HepG2 (cell line): ENCODE measurements at regions not wholly inside any gene's neighbourhood (a gene's known extent, or its start where the extent isn't known, plus 50 kb on each side); places are given as distances from the start of the nearest gene placed in this dataset.

Experiments used
- ATAC-seq: fragments of 200-7000 bp; cut with Tn5 transposase; 3 replicates; pipeline ENCODE4 v1.9.1; 2020; ENCODE audit warnings: mild to moderate bottlenecking, moderate library complexity
- BruUV-seq: library from RNA; stranded (reverse); fragments of 400-500 nt; replicated peaks from 2 replicates; lab custom pipeline; 2021; lab: Mats Ljungman, UMichigan
- CTCF ChIA-PET: fragments of 300-600 bp; formaldehyde crosslinking; extraction: SDS; loops from one replicate; lab custom pipeline; 2021; ENCODE audit warnings: low total read pairs, inconsistent platforms, low intra/inter-chr PET ratio; lab: Yijun Ruan, JAX
- POLR2A ChIA-PET: fragments of 350-600 bp; sonication (Branson Sonifier 250); formaldehyde crosslinking; loops from one replicate; lab custom pipeline; 2020; ENCODE audit warnings: antibody characterized with exemption, inconsistent platforms; lab: Yijun Ruan, JAX
- DNase-seq: peaks from one replicate; pipeline ENCODE4 v3.0.0-alpha.2; 2015; ENCODE audit warnings: low spot score
- FAIRE-seq: peaks from 3 replicates; lab custom pipeline; 2011; peaks lifted over from hg19 to GRCh38; lab: Jason Lieb, UNC
- H2AFZ ChIP-seq: one replicate; pipeline ENCODE4 v1.6.1; 2011; ENCODE audit warnings: low read length, inconsistent platforms
- H3K27ac ChIP-seq: fragments of 300-600 bp; 3 replicates; pipeline ENCODE4 v1.8.0; 2011; ENCODE audit warnings: mixed run types, mild to moderate bottlenecking, mixed read lengths, low read length, inconsistent platforms; ENCODE audit not compliant: insufficient read depth; ENCODE audit errors: extremely low read length
- H3K27me3 ChIP-seq, 2 experiments: fragments of 200-600 bp in 1 of 2; 2 replicates in 1 of 2; 3 replicates in 1 of 2; pipeline versions ENCODE4 v1.6.0 to v1.8.0; 2011; ENCODE audit warnings: low read length in 2 of 2, mild to moderate bottlenecking in 2 of 2, moderate library complexity in 2 of 2, inconsistent platforms in 1 of 2; ENCODE audit not compliant: insufficient read depth in 2 of 2, control insufficient read depth in 1 of 2
- H3K36me3 ChIP-seq, 2 experiments: fragments of 200-600 bp in 1 of 2; replicated peaks in 1 of 2; 2 replicates in 1 of 2; 3 replicates in 1 of 2; pipeline versions ENCODE4 v1.5.1 to v1.8.0; 2011; ENCODE audit warnings: low read length in 2 of 2, inconsistent platforms in 1 of 2; ENCODE audit not compliant: insufficient read depth in 2 of 2, control insufficient read depth in 1 of 2
- H3K4me1 ChIP-seq: 2 replicates; pipeline ENCODE4 v1.5.1; 2012; ENCODE audit warnings: low read length, inconsistent platforms; ENCODE audit not compliant: insufficient read depth
- H3K4me2 ChIP-seq: 2 replicates; pipeline ENCODE4 v1.6.0; 2011; ENCODE audit warnings: low read depth, low read length, inconsistent platforms
- H3K4me3 ChIP-seq, 3 experiments: fragments of 200-600 bp in 1 of 3; sonication (generic), shearing (Covaris generic) in 1 of 3; replicated peaks in 1 of 3; 2 replicates each; pipeline ENCODE4 v1.5.1; 2011 to 2016; ENCODE audit warnings: low read length in 3 of 3, inconsistent platforms in 2 of 3, low read depth in 2 of 3, mild to moderate bottlenecking in 2 of 3, control low read depth in 1 of 3, mixed read lengths in 1 of 3; ENCODE audit not compliant: insufficient read depth in 1 of 3
- H3K79me2 ChIP-seq: one replicate; pipeline ENCODE4 v1.6.1; 2011; ENCODE audit warnings: low read length, inconsistent platforms; ENCODE audit not compliant: insufficient read depth
- H3K9ac ChIP-seq: 2 replicates; pipeline ENCODE4 v1.6.0; 2011; ENCODE audit warnings: mild to moderate bottlenecking, low read depth, low read length, inconsistent platforms; ENCODE audit not compliant: insufficient read depth
- H3K9me3 ChIP-seq: 2 replicates; pipeline ENCODE4 v1.5.1; 2012; ENCODE audit warnings: mild to moderate bottlenecking, low read length
- H4K20me1 ChIP-seq: 2 replicates; pipeline ENCODE4 v1.6.0; 2011; ENCODE audit warnings: inconsistent platforms, mild to moderate bottlenecking, low read length, moderate library complexity; ENCODE audit not compliant: insufficient read depth
- CBX2 ChIP-seq, 2 experiments: fragments of 200-600 bp in 1 of 2; sonication (generic); formaldehyde crosslinking in 1 of 2; IDR thresholded peaks; 2 replicates each; pipeline versions ENCODE4 v1.7.0 to v1.8.1; 2018 to 2022; ENCODE audit warnings: low read depth in 2 of 2, low read length in 1 of 2, mild to moderate bottlenecking in 1 of 2, missing genetic modification reagents in 1 of 2
- CEBPB ChIP-seq: IDR thresholded peaks from 2 replicates; pipeline ENCODE4 v1.6.1; 2011; ENCODE audit warnings: low read depth, low read length, improper control_type of control experiment, borderline replicate concordance
- POLR2AphosphoS2 ChIP-seq: IDR thresholded peaks from 2 replicates; pipeline ENCODE4 v1.6.1; 2011; ENCODE audit warnings: low read depth, low read length, improper control_type of control experiment
- SOX6 ChIP-seq, 2 experiments: fragments of 450-650 bp in 1 of 2; sonication (generic) in 1 of 2; formaldehyde crosslinking in 1 of 2; IDR thresholded peaks; 2 replicates each; pipeline versions ENCODE4 v1.4.0 to v1.6.1; 2017 to 2020; ENCODE audit warnings: antibody characterized with exemption in 1 of 2, mild to moderate bottlenecking in 1 of 2, missing genetic modification reagents in 1 of 2
- ZNF460 ChIP-seq: sonication (generic); formaldehyde crosslinking; IDR thresholded peaks from 2 replicates; pipeline ENCODE4 v1.5.1; 2020; ENCODE audit warnings: missing genetic modification reagents, mild to moderate bottlenecking, borderline replicate concordance
- ZNF615 ChIP-seq: sonication (generic); formaldehyde crosslinking; IDR thresholded peaks from 2 replicates; pipeline ENCODE4 v1.5.0; 2020; ENCODE audit warnings: mild to moderate bottlenecking, missing genetic modification reagents, borderline replicate concordance
- WGBS: methylation state at CpG from one replicate; pipeline ENCODE4 v1.1.6; 2017; ENCODE audit warnings: low lambda C conversion rate; 5-methylcytosine and 5-hydroxymethylcytosine counted together
- in situ Hi-C: cut with HindIII; loops from 2 replicates; pipeline ENCODE4 v1.10.0; 2017; ENCODE audit warnings: low pct_unique_long_range_greater_than_20kb; ENCODE audit not compliant: extremely low pct_ligation_motif_present
- intact Hi-C: fragments of 100-400 bp; cut with micrococcal nuclease; formaldehyde crosslinking; loops from one replicate; pipeline ENCODE4 v1.10.0; 2022; ENCODE audit not compliant: unreplicated experiment
- TF ChIP-seq, protein P1 (sequence below): sonication (generic); formaldehyde crosslinking; IDR thresholded peaks from 2 replicates; pipeline ENCODE4 v1.4.0; 2020; ENCODE audit warnings: mild to moderate bottlenecking, low read depth, missing genetic modification reagents
- TF ChIP-seq, protein P2 (sequence below): sonication (generic); formaldehyde crosslinking; IDR thresholded peaks from 2 replicates; pipeline ENCODE4 v1.4.0; 2020; ENCODE audit warnings: mild to moderate bottlenecking, missing genetic modification reagents
- TF ChIP-seq, protein P3 (sequence below): sonication (generic); formaldehyde crosslinking; IDR thresholded peaks from 2 replicates; pipeline ENCODE4 v1.4.0; 2020; ENCODE audit warnings: mild to moderate bottlenecking, missing genetic modification reagents
- TF ChIP-seq, protein P4 (sequence below): sonication (generic); formaldehyde crosslinking; IDR thresholded peaks from 2 replicates; pipeline ENCODE4 v1.8.0; 2022; ENCODE audit warnings: missing genetic modification reagents, mild to moderate bottlenecking, inconsistent platforms, borderline replicate concordance
- TF ChIP-seq, protein P5 (sequence below): sonication (generic); formaldehyde crosslinking; IDR thresholded peaks from 2 replicates; pipeline ENCODE4 v1.4.0; 2020; ENCODE audit warnings: missing genetic modification reagents

DNA sequence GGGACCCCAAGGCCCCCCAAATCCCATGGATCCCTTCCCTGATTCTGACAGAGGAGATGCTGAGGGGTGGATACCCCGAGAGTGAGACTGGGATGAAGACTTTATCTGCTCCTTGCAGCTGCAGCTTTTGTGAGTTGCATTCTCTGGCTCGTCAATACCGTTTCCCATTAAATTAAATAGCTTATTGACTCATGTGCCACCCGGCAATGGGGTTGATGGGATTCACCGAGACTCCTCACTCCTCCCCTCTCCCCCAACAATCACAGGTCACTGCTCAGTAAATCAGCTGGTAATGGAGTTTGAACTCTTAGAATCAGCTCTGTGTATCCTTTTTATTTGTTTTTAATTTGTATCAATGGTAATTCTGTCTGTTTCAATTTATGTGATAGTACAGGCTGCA is 337.5 kb upstream of the PLXNA2 start:
- H3K27ac ChIP-seq: no peak overlapping the region
- no peaks in the 10 kb centered on the region for H3K36me3 ChIP-seq
- FAIRE-seq (no peak), ATAC-seq (no peak), DNase-seq (no peak)
- H3K4me1 ChIP-seq: no peaks in the 10 kb centered on the region
- H2AFZ ChIP-seq: no peak overlapping the region
- H3K79me2 ChIP-seq: no peaks in the 10 kb centered on the region
- 3% methylated on average over 5 of the region's 5 CpGs for WGBS
- no peak overlapping the region for H3K9ac ChIP-seq
- no peak overlapping the region for H3K4me3 ChIP-seq
- intact Hi-C loops (no loop called here), in situ Hi-C loops (no loop called here)
- no peaks in the 10 kb centered on the region; a peak in 1 of 5 replicates for H3K27me3 ChIP-seq
- BruUV-seq: no TSS peak
- H4K20me1 ChIP-seq: no peaks in the 10 kb centered on the region; the same call in 1 of the 2 replicates
- CTCF ChIA-PET: no interaction called here
- POLR2A ChIA-PET: no interaction called here
- no peak overlapping the region for H3K4me2 ChIP-seq
- H3K9me3 ChIP-seq: no peaks in the 10 kb centered on the region
- TF ChIP-seq ZNF615 (CRISPR knock-in tag) (no peak), SOX6 (IDR thresholded peaks at IDR 0.05) (no peak), SOX6 (CRISPR knock-in tag; IDR thresholded peaks at IDR 0.05) (no peak), CBX2 (IDR thresholded peaks at IDR 0.05; ENCODE audit: low read depth, low read length) (no peak), CBX2 (CRISPR knock-in tag; IDR thresholded peaks at IDR 0.05; ENCODE audit: low read depth) (no peak), CEBPB (no peak), ZNF460 (no peak), POLR2AphosphoS2 (no peak)
- TF ChIP-seq, protein P1, sequence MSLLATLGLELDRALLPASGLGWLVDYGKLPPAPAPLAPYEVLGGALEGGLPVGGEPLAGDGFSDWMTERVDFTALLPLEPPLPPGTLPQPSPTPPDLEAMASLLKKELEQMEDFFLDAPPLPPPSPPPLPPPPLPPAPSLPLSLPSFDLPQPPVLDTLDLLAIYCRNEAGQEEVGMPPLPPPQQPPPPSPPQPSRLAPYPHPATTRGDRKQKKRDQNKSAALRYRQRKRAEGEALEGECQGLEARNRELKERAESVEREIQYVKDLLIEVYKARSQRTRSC (CRISPR knock-in tag): no peak
- TF ChIP-seq, protein P2, sequence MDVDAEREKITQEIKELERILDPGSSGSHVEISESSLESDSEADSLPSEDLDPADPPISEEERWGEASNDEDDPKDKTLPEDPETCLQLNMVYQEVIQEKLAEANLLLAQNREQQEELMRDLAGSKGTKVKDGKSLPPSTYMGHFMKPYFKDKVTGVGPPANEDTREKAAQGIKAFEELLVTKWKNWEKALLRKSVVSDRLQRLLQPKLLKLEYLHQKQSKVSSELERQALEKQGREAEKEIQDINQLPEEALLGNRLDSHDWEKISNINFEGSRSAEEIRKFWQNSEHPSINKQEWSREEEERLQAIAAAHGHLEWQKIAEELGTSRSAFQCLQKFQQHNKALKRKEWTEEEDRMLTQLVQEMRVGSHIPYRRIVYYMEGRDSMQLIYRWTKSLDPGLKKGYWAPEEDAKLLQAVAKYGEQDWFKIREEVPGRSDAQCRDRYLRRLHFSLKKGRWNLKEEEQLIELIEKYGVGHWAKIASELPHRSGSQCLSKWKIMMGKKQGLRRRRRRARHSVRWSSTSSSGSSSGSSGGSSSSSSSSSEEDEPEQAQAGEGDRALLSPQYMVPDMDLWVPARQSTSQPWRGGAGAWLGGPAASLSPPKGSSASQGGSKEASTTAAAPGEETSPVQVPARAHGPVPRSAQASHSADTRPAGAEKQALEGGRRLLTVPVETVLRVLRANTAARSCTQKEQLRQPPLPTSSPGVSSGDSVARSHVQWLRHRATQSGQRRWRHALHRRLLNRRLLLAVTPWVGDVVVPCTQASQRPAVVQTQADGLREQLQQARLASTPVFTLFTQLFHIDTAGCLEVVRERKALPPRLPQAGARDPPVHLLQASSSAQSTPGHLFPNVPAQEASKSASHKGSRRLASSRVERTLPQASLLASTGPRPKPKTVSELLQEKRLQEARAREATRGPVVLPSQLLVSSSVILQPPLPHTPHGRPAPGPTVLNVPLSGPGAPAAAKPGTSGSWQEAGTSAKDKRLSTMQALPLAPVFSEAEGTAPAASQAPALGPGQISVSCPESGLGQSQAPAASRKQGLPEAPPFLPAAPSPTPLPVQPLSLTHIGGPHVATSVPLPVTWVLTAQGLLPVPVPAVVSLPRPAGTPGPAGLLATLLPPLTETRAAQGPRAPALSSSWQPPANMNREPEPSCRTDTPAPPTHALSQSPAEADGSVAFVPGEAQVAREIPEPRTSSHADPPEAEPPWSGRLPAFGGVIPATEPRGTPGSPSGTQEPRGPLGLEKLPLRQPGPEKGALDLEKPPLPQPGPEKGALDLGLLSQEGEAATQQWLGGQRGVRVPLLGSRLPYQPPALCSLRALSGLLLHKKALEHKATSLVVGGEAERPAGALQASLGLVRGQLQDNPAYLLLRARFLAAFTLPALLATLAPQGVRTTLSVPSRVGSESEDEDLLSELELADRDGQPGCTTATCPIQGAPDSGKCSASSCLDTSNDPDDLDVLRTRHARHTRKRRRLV: no peak
- TF ChIP-seq, protein P3, sequence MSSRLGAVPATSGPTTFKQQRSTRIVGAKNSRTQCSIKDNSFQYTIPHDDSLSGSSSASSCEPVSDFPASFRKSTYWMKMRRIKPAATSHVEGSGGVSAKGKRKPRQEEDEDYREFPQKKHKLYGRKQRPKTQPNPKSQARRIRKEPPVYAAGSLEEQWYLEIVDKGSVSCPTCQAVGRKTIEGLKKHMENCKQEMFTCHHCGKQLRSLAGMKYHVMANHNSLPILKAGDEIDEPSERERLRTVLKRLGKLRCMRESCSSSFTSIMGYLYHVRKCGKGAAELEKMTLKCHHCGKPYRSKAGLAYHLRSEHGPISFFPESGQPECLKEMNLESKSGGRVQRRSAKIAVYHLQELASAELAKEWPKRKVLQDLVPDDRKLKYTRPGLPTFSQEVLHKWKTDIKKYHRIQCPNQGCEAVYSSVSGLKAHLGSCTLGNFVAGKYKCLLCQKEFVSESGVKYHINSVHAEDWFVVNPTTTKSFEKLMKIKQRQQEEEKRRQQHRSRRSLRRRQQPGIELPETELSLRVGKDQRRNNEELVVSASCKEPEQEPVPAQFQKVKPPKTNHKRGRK (CRISPR knock-in tag): no peak
- TF ChIP-seq, protein P4, sequence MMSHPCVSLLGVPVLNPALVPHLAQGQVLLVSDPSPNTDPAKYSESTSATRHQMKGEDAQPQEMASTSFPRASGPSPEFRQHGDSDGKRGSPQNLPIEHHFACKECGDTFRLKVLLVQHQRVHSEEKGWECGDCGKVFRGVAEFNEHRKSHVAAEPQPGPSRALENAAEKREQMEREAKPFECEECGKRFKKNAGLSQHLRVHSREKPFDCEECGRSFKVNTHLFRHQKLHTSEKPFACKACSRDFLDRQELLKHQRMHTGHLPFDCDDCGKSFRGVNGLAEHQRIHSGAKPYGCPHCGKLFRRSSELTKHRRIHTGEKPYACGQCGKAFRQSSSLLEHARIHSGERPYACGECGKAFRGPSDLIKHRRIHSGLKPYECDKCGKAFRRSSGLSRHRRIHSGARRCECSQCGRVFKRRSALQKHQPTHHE (CRISPR knock-in tag): no peak
- TF ChIP-seq, protein P5, sequence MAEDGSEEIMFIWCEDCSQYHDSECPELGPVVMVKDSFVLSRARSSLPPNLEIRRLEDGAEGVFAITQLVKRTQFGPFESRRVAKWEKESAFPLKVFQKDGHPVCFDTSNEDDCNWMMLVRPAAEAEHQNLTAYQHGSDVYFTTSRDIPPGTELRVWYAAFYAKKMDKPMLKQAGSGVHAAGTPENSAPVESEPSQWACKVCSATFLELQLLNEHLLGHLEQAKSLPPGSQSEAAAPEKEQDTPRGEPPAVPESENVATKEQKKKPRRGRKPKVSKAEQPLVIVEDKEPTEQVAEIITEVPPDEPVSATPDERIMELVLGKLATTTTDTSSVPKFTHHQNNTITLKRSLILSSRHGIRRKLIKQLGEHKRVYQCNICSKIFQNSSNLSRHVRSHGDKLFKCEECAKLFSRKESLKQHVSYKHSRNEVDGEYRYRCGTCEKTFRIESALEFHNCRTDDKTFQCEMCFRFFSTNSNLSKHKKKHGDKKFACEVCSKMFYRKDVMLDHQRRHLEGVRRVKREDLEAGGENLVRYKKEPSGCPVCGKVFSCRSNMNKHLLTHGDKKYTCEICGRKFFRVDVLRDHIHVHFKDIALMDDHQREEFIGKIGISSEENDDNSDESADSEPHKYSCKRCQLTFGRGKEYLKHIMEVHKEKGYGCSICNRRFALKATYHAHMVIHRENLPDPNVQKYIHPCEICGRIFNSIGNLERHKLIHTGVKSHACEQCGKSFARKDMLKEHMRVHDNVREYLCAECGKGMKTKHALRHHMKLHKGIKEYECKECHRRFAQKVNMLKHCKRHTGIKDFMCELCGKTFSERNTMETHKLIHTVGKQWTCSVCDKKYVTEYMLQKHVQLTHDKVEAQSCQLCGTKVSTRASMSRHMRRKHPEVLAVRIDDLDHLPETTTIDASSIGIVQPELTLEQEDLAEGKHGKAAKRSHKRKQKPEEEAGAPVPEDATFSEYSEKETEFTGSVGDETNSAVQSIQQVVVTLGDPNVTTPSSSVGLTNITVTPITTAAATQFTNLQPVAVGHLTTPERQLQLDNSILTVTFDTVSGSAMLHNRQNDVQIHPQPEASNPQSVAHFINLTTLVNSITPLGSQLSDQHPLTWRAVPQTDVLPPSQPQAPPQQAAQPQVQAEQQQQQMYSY (CRISPR knock-in tag): no peak
